ENCODE measurements at regions not wholly inside any gene's neighbourhood (a gene's known extent, or its start where the extent isn't known, plus 50 kb on each side); places are given as distances from the start of the nearest gene placed in this dataset.
"Not testable (repeated sequence)": the region's sequence is repeated elsewhere in the genome, so short reads cannot be mapped to it uniquely, and the experiment has no call there.

DNA sequence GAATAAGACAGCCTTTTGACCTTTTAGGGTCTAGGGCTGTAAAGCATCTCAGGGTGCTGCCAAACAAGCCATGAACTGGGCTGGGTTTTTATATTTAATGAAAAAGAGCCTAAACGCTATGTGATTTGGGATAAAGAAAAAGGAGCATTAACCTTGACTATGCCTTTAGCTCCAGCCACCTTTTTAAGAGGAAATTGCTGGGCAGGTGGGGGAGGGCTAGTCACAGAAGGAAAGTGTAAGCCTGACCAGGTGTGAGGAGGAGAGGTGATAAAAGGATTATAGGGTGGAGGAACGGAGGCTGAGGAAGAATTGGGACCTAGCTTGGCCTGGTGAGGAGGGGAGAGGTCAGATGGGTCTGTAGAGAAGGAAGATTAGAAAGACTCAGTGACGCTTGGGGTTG lies 1102.8 kb downstream of the OLFM4 start:
- not testable (repeated sequence) for H3K4ac ChIP-seq (ENCODE audit: low read depth, low read length); H3K4me1 ChIP-seq (ENCODE audit: control insufficient read depth in 1 of 2, insufficient read depth in 2 of 2, low read length in 2 of 2); H4K12ac ChIP-seq (ENCODE audit: low read depth, low read length); H3K9ac ChIP-seq (ENCODE audit: low read length); H3K79me2 ChIP-seq (ENCODE audit: control insufficient read depth, insufficient read depth, low read length, poor library complexity); H3K9me3 ChIP-seq (ENCODE audit: insufficient read depth, low read depth, low read length); H4K8ac ChIP-seq (ENCODE audit: low read depth, low read length); H3K18ac ChIP-seq (ENCODE audit: low read length); H3K36me3 ChIP-seq (ENCODE audit: control insufficient read depth in 1 of 2, insufficient read depth in 2 of 2, low read length in 2 of 2); H2BK5ac ChIP-seq (ENCODE audit: low read depth, low read length, poor library complexity); H3K14ac ChIP-seq (ENCODE audit: low read length); H2AK5ac ChIP-seq (ENCODE audit: low read length); H3K4me3 ChIP-seq (ENCODE audit: low read depth, low read length); H2BK120ac ChIP-seq (ENCODE audit: insufficient read depth, low read length, poor library complexity); H3K79me1 ChIP-seq (ENCODE audit: low read length); H3K27me3 ChIP-seq (ENCODE audit: insufficient read depth, low read length); DNase-seq; H3K23ac ChIP-seq (ENCODE audit: low read length); H2BK12ac ChIP-seq (ENCODE audit: low read length); H3K27ac ChIP-seq (ENCODE audit: low read depth, low read length); H2AFZ ChIP-seq (ENCODE audit: insufficient read depth, low read length, poor library complexity); H3K4me2 ChIP-seq (ENCODE audit: low read length); H4K91ac ChIP-seq (ENCODE audit: low read depth, low read length)
- no CpG with 5 or more reads among the region's 3 CpGs for WGBS (ENCODE audit: extremely low coverage, insufficient coverage, insufficient read length)

GRCh38 chr13:54132127-54132526 lies 1103.5 kb downstream of the OLFM4 start:
- no CpG with 5 or more reads among the region's 12 CpGs for WGBS (ENCODE audit: extremely low coverage, insufficient coverage, insufficient read length)
- not testable (repeated sequence) for H3K79me1 ChIP-seq (ENCODE audit: low read length); H3K4ac ChIP-seq (ENCODE audit: low read depth, low read length)

DNA sequence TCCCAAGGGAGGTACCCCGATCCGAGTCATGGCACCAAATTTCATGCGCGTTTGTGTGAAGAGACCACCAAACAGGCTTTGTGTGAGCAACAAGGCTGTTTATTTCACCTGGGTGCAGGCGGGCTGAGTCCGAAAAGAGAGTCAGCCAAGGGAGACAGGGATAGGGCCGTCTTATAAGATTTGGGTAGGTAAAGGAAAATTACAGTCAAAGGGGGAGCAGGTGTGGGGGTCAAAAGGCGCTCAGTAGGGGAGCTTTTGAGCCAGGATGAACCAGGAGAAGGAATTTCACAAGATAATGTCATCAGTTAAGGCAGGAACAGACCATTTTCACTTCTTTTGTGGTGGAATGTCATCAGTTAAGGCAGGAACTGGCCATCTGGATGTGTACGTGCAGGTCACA lies 1104.1 kb downstream of the OLFM4 start:
- H3K4me3 ChIP-seq (ENCODE audit: low read depth, low read length); H3K27me3 ChIP-seq (ENCODE audit: insufficient read depth, low read length); H3K27ac ChIP-seq (ENCODE audit: low read depth, low read length); H4K8ac ChIP-seq (ENCODE audit: low read depth, low read length); H2AK5ac ChIP-seq (ENCODE audit: low read length); H3K9ac ChIP-seq (ENCODE audit: low read length); H2BK12ac ChIP-seq (ENCODE audit: low read length); H3K79me1 ChIP-seq (ENCODE audit: low read length); H3K79me2 ChIP-seq (ENCODE audit: control insufficient read depth, insufficient read depth, low read length, poor library complexity); H3K4me1 ChIP-seq (ENCODE audit: control insufficient read depth in 1 of 2, insufficient read depth in 2 of 2, low read length in 2 of 2); H4K91ac ChIP-seq (ENCODE audit: low read depth, low read length); H2BK120ac ChIP-seq (ENCODE audit: insufficient read depth, low read length, poor library complexity); H3K18ac ChIP-seq (ENCODE audit: low read length); H2BK5ac ChIP-seq (ENCODE audit: low read depth, low read length, poor library complexity); H3K14ac ChIP-seq (ENCODE audit: low read length); H4K12ac ChIP-seq (ENCODE audit: low read depth, low read length); H3K23ac ChIP-seq (ENCODE audit: low read length); DNase-seq; H3K4me2 ChIP-seq (ENCODE audit: low read length); H3K4ac ChIP-seq (ENCODE audit: low read depth, low read length); H3K9me3 ChIP-seq (ENCODE audit: insufficient read depth, low read depth, low read length); H3K36me3 ChIP-seq (ENCODE audit: control insufficient read depth in 1 of 2, insufficient read depth in 2 of 2, low read length in 2 of 2); H2AFZ ChIP-seq (ENCODE audit: insufficient read depth, low read length, poor library complexity): not testable (repeated sequence)
- WGBS (ENCODE audit: extremely low coverage, insufficient coverage, insufficient read length): no CpG with 5 or more reads among the region's 9 CpGs

More at GRCh38 chr13:54132127-54132526, 1103.5 kb downstream of the OLFM4 start:
- not testable (repeated sequence) for DNase-seq; H3K27me3 ChIP-seq (ENCODE audit: insufficient read depth, low read length); H3K27ac ChIP-seq (ENCODE audit: low read depth, low read length); H3K18ac ChIP-seq (ENCODE audit: low read length); H3K9ac ChIP-seq (ENCODE audit: low read length); H3K4me1 ChIP-seq (ENCODE audit: control insufficient read depth in 1 of 2, insufficient read depth in 2 of 2, low read length in 2 of 2); H2BK12ac ChIP-seq (ENCODE audit: low read length); H3K23ac ChIP-seq (ENCODE audit: low read length); H2AFZ ChIP-seq (ENCODE audit: insufficient read depth, low read length, poor library complexity); H4K91ac ChIP-seq (ENCODE audit: low read depth, low read length); H3K9me3 ChIP-seq (ENCODE audit: insufficient read depth, low read depth, low read length); H3K36me3 ChIP-seq (ENCODE audit: control insufficient read depth in 1 of 2, insufficient read depth in 2 of 2, low read length in 2 of 2); H3K79me2 ChIP-seq (ENCODE audit: control insufficient read depth, insufficient read depth, low read length, poor library complexity); H3K4me3 ChIP-seq (ENCODE audit: low read depth, low read length); H3K14ac ChIP-seq (ENCODE audit: low read length); H3K4me2 ChIP-seq (ENCODE audit: low read length); H2BK5ac ChIP-seq (ENCODE audit: low read depth, low read length, poor library complexity); H2BK120ac ChIP-seq (ENCODE audit: insufficient read depth, low read length, poor library complexity); H2AK5ac ChIP-seq (ENCODE audit: low read length); H4K12ac ChIP-seq (ENCODE audit: low read depth, low read length); H4K8ac ChIP-seq (ENCODE audit: low read depth, low read length)

- no peaks in the 10 kb centered on the region for H3K79me1 ChIP-seq (ENCODE audit: low read length)
- no peaks in the 10 kb centered on the region for H3K36me3 ChIP-seq (ENCODE audit: control insufficient read depth in 1 of 2, insufficient read depth in 2 of 2, low read length in 2 of 2)
- H4K91ac ChIP-seq (ENCODE audit: low read depth, low read length): no peak overlapping the region
- no peak overlapping the region for H4K8ac ChIP-seq (ENCODE audit: low read depth, low read length)
- H3K18ac ChIP-seq (ENCODE audit: low read length): no peak overlapping the region
- H2AK5ac ChIP-seq (ENCODE audit: low read length): no peak overlapping the region
- H3K9ac ChIP-seq (ENCODE audit: low read length): no peak overlapping the region
- H2AFZ ChIP-seq (ENCODE audit: insufficient read depth, low read length, poor library complexity): no peak overlapping the region
- no peaks in the 10 kb centered on the region for H3K4me1 ChIP-seq (ENCODE audit: control insufficient read depth in 1 of 2, insufficient read depth in 2 of 2, low read length in 2 of 2)
- no peak overlapping the region for H3K27ac ChIP-seq (ENCODE audit: low read depth, low read length)
- H3K79me2 ChIP-seq (ENCODE audit: control insufficient read depth, insufficient read depth, low read length, poor library complexity): no peaks in the 10 kb centered on the region
- no peak overlapping the region for H2BK12ac ChIP-seq (ENCODE audit: low read length)
- no peak overlapping the region for H3K23ac ChIP-seq (ENCODE audit: low read length)
- no CpG with 5 or more reads among the region's 6 CpGs for WGBS (ENCODE audit: extremely low coverage, insufficient coverage, insufficient read length)
- H2BK120ac ChIP-seq (ENCODE audit: insufficient read depth, low read length, poor library complexity): no peak overlapping the region
- H3K4me3 ChIP-seq (ENCODE audit: low read depth, low read length): no peak overlapping the region
- DNase-seq: no peak
- no peak overlapping the region for H4K12ac ChIP-seq (ENCODE audit: low read depth, low read length)
- H2BK5ac ChIP-seq (ENCODE audit: low read depth, low read length, poor library complexity): no peak overlapping the region
- no peak overlapping the region for H3K14ac ChIP-seq (ENCODE audit: low read length)
- no peaks in the 10 kb centered on the region for H3K9me3 ChIP-seq (ENCODE audit: insufficient read depth, low read depth, low read length)
- H3K4ac ChIP-seq (ENCODE audit: low read depth, low read length): no peak overlapping the region
- H3K4me2 ChIP-seq (ENCODE audit: low read length): no peak overlapping the region
- H3K27me3 ChIP-seq (ENCODE audit: insufficient read depth, low read length): no peaks in the 10 kb centered on the region
Measured at GRCh38 chr13:54133746-54134145, 1105.1 kb downstream of the OLFM4 start.
